GM12864 (cell line): ENCODE measurements at regions not wholly inside any gene's neighbourhood (a gene's known extent, or its start where the extent isn't known, plus 50 kb on each side); places are given as distances from the start of the nearest gene placed in this dataset.

ENCODE experiments used
- DNase-seq: peaks from one replicate; pipeline ENCODE4 v3.0.0-alpha.2; 2011; ENCODE audit warnings: low read depth
- H3K4me3 ChIP-seq: 2 replicates; pipeline ENCODE4 v1.5.1; 2011; ENCODE audit warnings: mild to moderate bottlenecking, low read depth, low read length, control low read depth
- TF ChIP-seq, protein P1 (sequence below): IDR thresholded peaks from 2 replicates; pipeline ENCODE4 v1.5.1; 2011; ENCODE audit warnings: low read depth, mild to moderate bottlenecking, moderate library complexity, low read length, control low read depth, inconsistent platforms; ENCODE audit errors: missing control alignments

DNA sequence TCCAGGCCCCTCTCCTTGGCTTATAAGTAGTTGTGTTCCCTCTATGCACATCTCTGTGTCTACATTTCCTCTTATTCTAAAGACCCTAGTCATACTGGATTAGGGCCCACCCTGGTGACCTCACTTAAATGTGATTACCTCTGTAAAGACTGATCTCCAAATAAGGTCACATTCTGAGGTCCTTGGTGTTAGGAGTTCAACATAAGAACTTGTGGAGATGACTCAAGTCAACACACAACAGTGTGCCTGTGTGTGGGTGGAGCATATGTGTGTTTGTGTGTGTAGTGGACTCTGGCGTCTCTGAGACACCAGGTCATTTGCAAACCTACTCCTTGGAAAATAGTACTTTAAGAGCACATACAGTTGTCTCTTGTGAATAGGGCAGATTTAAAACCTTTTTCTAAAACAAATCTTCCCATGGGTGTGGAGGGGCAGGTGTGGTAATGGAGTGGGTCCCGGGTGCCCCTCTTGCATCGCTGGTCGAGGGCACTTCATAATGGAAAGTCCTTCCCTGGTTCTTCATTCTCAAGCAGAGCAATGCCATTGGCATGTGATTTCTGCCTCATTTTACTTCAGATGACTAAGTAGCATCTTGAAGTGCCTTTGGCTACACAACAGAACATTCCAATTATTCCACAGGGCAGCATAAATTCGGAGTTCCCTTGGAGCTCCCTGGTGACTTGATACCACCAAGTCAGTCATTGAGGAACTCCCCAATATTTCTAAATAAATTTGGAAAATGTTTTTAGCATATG lies 84.4 kb downstream of the C9orf152 start:
- H3K4me3 ChIP-seq: no peak overlapping the region
- TF ChIP-seq, protein P1, sequence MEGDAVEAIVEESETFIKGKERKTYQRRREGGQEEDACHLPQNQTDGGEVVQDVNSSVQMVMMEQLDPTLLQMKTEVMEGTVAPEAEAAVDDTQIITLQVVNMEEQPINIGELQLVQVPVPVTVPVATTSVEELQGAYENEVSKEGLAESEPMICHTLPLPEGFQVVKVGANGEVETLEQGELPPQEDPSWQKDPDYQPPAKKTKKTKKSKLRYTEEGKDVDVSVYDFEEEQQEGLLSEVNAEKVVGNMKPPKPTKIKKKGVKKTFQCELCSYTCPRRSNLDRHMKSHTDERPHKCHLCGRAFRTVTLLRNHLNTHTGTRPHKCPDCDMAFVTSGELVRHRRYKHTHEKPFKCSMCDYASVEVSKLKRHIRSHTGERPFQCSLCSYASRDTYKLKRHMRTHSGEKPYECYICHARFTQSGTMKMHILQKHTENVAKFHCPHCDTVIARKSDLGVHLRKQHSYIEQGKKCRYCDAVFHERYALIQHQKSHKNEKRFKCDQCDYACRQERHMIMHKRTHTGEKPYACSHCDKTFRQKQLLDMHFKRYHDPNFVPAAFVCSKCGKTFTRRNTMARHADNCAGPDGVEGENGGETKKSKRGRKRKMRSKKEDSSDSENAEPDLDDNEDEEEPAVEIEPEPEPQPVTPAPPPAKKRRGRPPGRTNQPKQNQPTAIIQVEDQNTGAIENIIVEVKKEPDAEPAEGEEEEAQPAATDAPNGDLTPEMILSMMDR: no peak
- DNase-seq: no peak

DNA sequence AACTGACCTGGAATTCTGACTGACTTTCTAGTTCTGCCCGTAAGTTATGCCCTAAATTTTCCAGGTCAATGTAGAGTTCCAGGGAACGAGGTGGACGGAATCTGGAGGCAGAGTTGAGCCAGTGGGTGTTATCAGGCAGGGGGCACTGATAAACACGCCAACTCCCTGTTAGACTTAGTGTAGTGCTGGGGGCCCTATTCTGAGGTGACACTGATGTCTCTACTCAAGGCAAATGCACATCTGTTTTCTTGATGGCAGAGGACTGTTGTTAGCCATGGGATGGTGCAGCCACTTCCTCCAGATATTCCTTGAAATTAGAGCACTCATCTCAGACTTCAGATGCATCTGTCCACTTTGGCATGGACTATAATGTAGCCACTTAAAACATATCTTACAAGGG lies 83.5 kb downstream of the C9orf152 start:
- TF ChIP-seq, protein P1: no peak
- no peak overlapping the region for H3K4me3 ChIP-seq
- DNase-seq: no peak

DNA sequence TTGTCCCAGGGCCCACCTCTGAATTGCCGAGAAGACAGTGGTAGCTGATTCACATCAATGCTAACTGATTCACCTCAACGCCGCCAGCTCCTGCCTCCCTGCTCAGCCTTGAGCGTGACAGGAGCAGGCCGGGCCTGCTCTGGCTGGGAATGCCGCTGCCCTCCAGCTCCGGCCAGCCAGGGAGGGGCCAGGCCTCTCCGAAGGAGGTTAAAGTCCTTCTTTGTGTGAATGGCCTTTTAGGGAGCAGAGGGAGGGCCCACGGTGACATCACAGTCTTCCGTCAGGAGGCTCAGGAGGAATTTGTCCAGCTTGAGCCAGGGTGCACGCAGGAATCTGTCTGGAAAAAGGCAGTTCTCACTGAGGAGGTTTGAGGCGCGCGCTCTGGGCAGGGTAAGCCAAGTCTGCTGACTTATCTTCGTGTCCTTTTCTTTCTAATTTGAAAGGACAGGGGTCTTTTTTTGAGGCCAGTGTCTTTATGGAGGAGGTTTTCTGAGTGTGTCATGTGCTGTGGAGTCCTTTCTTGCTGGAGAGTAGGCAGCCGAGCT lies 82.7 kb downstream of the C9orf152 start:
- TF ChIP-seq, protein P1: no peak
- DNase-seq: no peak
- H3K4me3 ChIP-seq: no peak overlapping the region

DNA sequence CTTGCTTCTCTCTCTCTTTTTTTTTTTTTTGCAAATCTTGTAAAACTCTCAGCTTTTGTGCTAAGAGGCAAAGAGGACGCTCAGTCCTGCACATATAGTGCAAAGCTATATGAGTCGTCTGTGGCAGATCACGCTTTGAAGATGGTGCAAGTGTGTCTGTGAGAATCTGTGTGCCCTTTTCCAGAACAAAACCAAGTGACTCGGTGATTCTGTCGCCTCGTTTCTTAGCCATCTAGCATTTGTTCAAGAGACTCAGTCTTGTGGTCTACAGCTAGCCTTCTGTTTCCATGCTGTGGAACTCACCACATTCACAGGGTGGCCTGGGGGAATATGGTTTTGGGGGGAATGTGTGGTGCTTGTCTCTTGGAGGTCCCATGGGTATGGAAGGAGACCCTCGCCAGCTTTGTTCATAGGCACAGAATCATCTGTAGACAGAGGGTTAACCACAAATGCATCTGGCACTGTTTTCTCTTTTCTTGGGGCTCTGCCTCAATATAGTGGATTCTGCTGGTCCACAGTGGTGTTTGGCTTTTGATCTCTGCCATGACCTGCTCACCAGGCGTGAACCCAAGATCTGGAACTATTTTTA lies 82.1 kb downstream of the C9orf152 start:
- no peak for DNase-seq
- no peak overlapping the region for H3K4me3 ChIP-seq
- TF ChIP-seq, protein P1: no peak

DNA sequence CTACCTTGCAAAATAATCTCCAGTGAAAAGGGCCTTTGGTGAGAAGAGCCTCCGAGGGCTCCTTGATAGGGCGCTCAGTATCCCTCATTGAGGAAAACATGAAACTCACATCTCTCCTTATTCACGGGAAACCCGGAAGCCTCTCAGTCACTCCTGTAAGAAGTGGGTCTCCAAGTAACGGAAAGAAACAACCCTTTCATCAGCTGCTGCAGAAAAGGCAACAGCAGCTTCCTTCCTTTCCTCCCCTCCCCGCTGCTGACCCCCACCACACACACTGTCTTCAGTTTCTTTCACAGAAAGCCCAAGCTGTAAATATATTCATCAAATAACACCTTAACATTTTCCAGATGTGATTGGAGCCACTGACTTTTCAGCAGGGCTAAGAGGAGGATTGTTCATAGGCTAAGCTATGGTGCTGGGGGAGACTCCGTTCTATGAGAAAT lies 81.4 kb downstream of the C9orf152 start:
- no peak for DNase-seq
- TF ChIP-seq, protein P1: no peak
- H3K4me3 ChIP-seq: no peak overlapping the region; the same call in 1 of the 2 replicates

DNA sequence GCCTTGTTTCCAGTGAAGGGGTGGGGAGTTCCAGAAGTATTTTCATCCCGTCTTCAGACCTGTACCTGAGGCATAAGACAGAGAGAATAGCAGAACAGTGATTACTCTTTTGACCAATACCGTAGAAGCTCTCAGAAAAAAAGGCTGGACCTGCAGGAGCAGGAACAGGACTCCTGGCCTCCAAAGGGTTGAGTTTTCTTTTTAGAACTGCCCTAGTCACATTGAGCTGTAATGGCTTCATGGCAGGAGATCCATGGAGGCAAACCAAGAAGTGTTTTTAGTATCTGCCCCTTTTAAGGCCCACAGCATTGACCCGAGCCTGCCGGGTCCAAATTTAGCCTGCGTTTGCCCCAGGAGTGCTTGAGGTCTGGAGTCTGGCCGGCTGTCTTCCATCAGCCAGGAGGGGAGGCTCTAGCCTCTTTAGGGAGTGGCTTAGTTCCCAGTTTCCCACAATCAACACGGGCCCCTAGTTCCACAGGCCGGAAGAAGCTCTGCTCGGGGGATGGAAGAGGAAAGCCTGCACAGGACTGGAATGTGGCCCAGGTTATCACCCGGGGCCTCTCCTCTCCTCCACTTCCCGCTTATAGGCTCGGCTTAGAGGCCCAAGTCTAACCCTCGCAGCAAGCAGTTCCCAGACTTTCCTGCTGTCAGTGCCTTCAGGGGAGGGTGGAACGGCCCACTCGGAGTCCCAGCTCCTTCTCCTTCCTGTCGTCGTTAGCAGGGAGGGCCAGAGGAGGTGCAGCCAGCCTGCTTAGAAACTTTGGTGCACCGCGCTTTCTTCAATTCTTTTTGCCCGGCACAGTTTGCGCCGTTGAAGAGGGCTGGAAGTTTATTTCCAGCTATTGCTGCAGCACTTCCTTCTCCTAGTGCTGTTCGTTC lies 80.7 kb downstream of the C9orf152 start:
- no peak for DNase-seq
- H3K4me3 ChIP-seq: no peak overlapping the region; the same call in 1 of the 2 replicates
- TF ChIP-seq, protein P1: no peak
